GM06990 (cell line): ENCODE measurements at regions not wholly inside any gene's neighbourhood (a gene's known extent, or its start where the extent isn't known, plus 50 kb on each side); places are given as distances from the start of the nearest gene placed in this dataset.

Source experiments
- DNase-seq: peaks from one replicate; pipeline ENCODE4 v3.0.0-alpha.2; 2011; ENCODE audit not compliant: insufficient read length; ENCODE audit errors: extremely low read depth
- H3K27me3 ChIP-seq: replicated peaks from 2 replicates; pipeline ENCODE4 v1.6.0; 2011; ENCODE audit warnings: low read length; ENCODE audit not compliant: control insufficient read depth, insufficient read depth
- H3K36me3 ChIP-seq: 2 replicates; pipeline ENCODE4 v1.5.1; 2011; ENCODE audit warnings: low read length; ENCODE audit not compliant: control insufficient read depth, insufficient read depth
- H3K4me3 ChIP-seq: replicated peaks from 2 replicates; pipeline ENCODE4 v1.5.1; 2011; ENCODE audit warnings: low read depth, mild to moderate bottlenecking, control low read depth, low read length
- TF ChIP-seq, protein P1 (sequence below): IDR thresholded peaks from 2 replicates; pipeline ENCODE4 v1.5.1; 2011; ENCODE audit warnings: low read length, control low read depth, mild to moderate bottlenecking, inconsistent platforms; ENCODE audit not compliant: insufficient read depth, poor library complexity, severe bottlenecking

- no peak overlapping the region for H3K4me3 ChIP-seq
- DNase-seq = no peak
- H3K27me3 ChIP-seq = no peaks in the 10 kb centered on the region; the same call in 1 of the 2 replicates
- no peaks in the 10 kb centered on the region for H3K36me3 ChIP-seq
- TF ChIP-seq, protein P1, sequence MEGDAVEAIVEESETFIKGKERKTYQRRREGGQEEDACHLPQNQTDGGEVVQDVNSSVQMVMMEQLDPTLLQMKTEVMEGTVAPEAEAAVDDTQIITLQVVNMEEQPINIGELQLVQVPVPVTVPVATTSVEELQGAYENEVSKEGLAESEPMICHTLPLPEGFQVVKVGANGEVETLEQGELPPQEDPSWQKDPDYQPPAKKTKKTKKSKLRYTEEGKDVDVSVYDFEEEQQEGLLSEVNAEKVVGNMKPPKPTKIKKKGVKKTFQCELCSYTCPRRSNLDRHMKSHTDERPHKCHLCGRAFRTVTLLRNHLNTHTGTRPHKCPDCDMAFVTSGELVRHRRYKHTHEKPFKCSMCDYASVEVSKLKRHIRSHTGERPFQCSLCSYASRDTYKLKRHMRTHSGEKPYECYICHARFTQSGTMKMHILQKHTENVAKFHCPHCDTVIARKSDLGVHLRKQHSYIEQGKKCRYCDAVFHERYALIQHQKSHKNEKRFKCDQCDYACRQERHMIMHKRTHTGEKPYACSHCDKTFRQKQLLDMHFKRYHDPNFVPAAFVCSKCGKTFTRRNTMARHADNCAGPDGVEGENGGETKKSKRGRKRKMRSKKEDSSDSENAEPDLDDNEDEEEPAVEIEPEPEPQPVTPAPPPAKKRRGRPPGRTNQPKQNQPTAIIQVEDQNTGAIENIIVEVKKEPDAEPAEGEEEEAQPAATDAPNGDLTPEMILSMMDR = no peak
Measured at GRCh38 chr7:135840591-135840990, 92.0 kb upstream of the FAM180A start.

DNA sequence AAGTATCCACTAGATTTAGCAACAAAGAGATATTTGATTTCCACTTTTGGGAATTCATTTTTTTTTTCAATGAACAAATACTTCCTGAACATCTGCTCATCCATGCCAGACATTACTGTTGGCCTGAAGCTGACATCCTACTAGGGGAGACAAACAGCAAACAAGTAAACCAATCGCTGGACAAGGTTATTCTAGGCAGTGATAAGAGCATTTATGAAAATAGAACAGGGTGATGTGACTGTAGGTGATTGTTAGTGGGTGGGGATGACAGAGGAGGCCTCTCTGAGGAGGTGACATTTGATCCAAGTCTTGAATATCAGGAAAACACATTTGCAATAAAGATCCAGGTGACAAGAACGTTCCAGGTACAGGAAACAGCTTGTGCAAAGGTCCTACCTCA is 89.1 kb upstream of the FAM180A start:
- TF ChIP-seq, protein P1 = no peak
- Histone ChIP-seq H3K4me3 (no peak overlapping the region), H3K36me3 (no peaks in the 10 kb centered on the region), H3K27me3 (no peaks in the 10 kb centered on the region; the same call in 1 of the 2 replicates)
- no peak for DNase-seq

GRCh38 chr7:135834266-135834665 is 85.7 kb upstream of the FAM180A start:
- Histone ChIP-seq H3K4me3 (no peak overlapping the region), H3K36me3 (no peaks in the 10 kb centered on the region), H3K27me3 (no peaks in the 10 kb centered on the region; the same call in none of the 2 replicates)
- TF ChIP-seq, protein P1 = no peak
- no peak for DNase-seq

GRCh38 chr7:135833642-135834041 is 85.0 kb upstream of the FAM180A start:
- DNase-seq = no peak
- TF ChIP-seq, protein P1 = no peak
- no peaks in the 10 kb centered on the region; the same call in none of the 2 replicates for H3K27me3 ChIP-seq
- H3K4me3 ChIP-seq = no peak overlapping the region
- no peaks in the 10 kb centered on the region for H3K36me3 ChIP-seq

DNA sequence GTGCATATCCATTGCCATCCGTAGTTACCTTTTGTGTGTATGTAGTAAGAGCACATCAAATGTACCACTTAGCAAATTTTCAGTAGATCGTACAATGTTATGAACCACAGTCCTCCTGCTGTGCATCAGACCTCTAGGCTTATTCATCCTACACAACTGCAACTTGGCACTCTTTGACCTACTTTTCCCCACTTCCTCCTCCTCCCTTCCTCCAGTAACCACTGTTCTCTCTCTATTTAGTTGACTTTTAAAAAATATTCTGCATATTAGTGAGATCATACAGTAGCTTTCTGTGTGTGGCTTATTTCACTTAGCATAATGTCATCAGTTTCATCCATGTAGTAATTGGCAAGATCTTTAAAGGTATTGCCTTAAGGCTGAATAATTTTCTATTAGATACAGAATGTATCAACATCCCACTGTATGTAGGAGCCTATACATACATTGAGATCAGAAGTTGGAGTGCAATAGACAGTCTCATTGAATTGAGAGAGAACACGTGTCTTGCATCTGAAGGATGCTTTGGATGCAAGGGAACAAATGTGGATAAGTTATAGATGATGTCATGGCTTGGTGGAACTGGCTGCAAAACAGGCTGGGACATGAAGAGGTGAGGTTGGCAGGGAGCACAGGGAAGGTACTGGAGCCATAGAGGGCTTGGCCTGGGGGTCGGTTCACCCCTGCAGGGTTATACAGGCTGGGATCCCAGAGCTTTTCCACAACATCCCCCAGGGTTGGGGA is 83.0 kb upstream of the FAM180A start:
- DNase-seq = no peak
- TF ChIP-seq, protein P1 = no peak
- no peaks in the 10 kb centered on the region for H3K36me3 ChIP-seq
- no peak overlapping the region for H3K4me3 ChIP-seq
- H3K27me3 ChIP-seq = no peaks in the 10 kb centered on the region; the same call in none of the 2 replicates
